ENCODE measurements at regions not wholly inside any gene's neighbourhood (a gene's known extent, or its start where the extent isn't known, plus 50 kb on each side); places are given as distances from the start of the nearest gene placed in this dataset.

DNA sequence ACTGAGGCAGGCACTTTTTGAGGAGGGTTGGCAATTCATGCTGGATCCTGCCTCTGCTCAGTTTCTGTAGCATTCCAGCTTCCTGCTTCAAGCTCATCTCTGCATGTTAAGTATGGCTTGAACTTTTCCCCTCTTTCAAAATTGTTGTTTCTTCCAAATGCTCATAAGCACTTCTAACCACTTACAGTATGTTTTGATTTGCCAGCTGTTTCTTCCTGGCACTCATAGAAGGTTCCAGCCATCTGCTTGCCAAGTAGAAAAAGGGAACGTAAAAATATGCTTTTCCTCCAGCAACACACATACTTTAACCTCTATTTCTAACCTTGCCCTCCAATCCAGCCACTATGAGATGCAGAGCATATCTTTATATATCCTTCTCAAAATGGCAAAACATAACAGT is 692.6 kb upstream of the COBL start:
- peak; percentile 0 for DNase-seq
- no peaks in the 10 kb centered on the region for H3K4me1 ChIP-seq (ENCODE audit: control insufficient read depth, insufficient read depth, low read depth, low read length)
- H2AFZ ChIP-seq (ENCODE audit: low read depth, low read length): no peak overlapping the region
- no peak overlapping the region for H3K9ac ChIP-seq (ENCODE audit: low read length)
- H2BK12ac ChIP-seq (ENCODE audit: low read length in 2 of 2): no peak overlapping the region
- no peak overlapping the region for H2BK5ac ChIP-seq (ENCODE audit: low read depth, low read length, poor library complexity, severe bottlenecking)
- no peak overlapping the region for H4K8ac ChIP-seq (ENCODE audit: low read length)
- no peak overlapping the region for H3K23ac ChIP-seq (ENCODE audit: low read length in 2 of 2)
- 50% methylated on average over 1 of the region's 1 CpG for WGBS
- H3K4ac ChIP-seq (ENCODE audit: low read depth in 1 of 2, low read length in 2 of 2): no peak overlapping the region
- no peak overlapping the region for H3K27ac ChIP-seq (ENCODE audit: low read length, poor library complexity, severe bottlenecking)
- H3K79me1 ChIP-seq (replicated peaks; ENCODE audit: low read length, poor library complexity, severe bottlenecking): no peaks in the 10 kb centered on the region
- no peak overlapping the region for H2BK15ac ChIP-seq (ENCODE audit: low read depth, poor library complexity, severe bottlenecking)
- no peak overlapping the region for H3K4me3 ChIP-seq (ENCODE audit: insufficient read depth in 1 of 2, low read depth in 1 of 2, low read length in 2 of 2)
- H3K4me2 ChIP-seq (ENCODE audit: low read length, poor library complexity, severe bottlenecking): no peak overlapping the region
- H3K27me3 ChIP-seq (ENCODE audit: control insufficient read depth in 1 of 2, insufficient read depth in 1 of 2, low read length in 2 of 2): no peaks in the 10 kb centered on the region
- H3K18ac ChIP-seq (ENCODE audit: low read depth in 1 of 2, low read length in 2 of 2): no peak overlapping the region
- no peak overlapping the region for H4K91ac ChIP-seq (ENCODE audit: low read length)
- H3K14ac ChIP-seq (ENCODE audit: low read length in 2 of 2): no peak overlapping the region
- no peak overlapping the region for H2BK120ac ChIP-seq (ENCODE audit: low read depth, low read length)
- no peak overlapping the region for H2AK5ac ChIP-seq (ENCODE audit: low read length, severe bottlenecking)
- H3K36me3 ChIP-seq (ENCODE audit: control insufficient read depth in 1 of 2, insufficient read depth in 2 of 2, low read depth in 1 of 2, low read length in 2 of 2): no peaks in the 10 kb centered on the region
- H3K9me3 ChIP-seq (ENCODE audit: control insufficient read depth, low read length): peaks cover 2% of the 10 kb centered on the region

- H4K91ac ChIP-seq (ENCODE audit: low read length): no peak overlapping the region
- 67% methylated on average over 1 of the region's 1 CpG for WGBS
- H3K4me1 ChIP-seq (ENCODE audit: control insufficient read depth, insufficient read depth, low read depth, low read length): no peaks in the 10 kb centered on the region
Observed at GRCh38 chr7:52006674-52007073, 690.1 kb upstream of the COBL start.

GRCh38 chr7:52005613-52006012 is 689.0 kb upstream of the COBL start:
- H2BK5ac ChIP-seq (ENCODE audit: low read depth, low read length, poor library complexity, severe bottlenecking): no peak overlapping the region
- H3K23ac ChIP-seq (ENCODE audit: low read length in 2 of 2): no peak overlapping the region
- DNase-seq: no peak
- H3K9ac ChIP-seq (ENCODE audit: low read length): no peak overlapping the region
- WGBS: 71% methylated on average over 3 of the region's 4 CpGs
- no peak overlapping the region for H4K8ac ChIP-seq (ENCODE audit: low read length)
- no peak overlapping the region for H3K4me3 ChIP-seq (ENCODE audit: insufficient read depth in 1 of 2, low read depth in 1 of 2, low read length in 2 of 2)
- no peak overlapping the region for H3K4ac ChIP-seq (ENCODE audit: low read depth in 1 of 2, low read length in 2 of 2)
- no peak overlapping the region for H3K14ac ChIP-seq (ENCODE audit: low read length in 2 of 2)
- no peak overlapping the region for H2AK5ac ChIP-seq (ENCODE audit: low read length, severe bottlenecking)
- no peak overlapping the region for H3K4me2 ChIP-seq (ENCODE audit: low read length, poor library complexity, severe bottlenecking)
- H2BK120ac ChIP-seq (ENCODE audit: low read depth, low read length): no peak overlapping the region
- H2BK15ac ChIP-seq (ENCODE audit: low read depth, poor library complexity, severe bottlenecking): no peak overlapping the region
- no peaks in the 10 kb centered on the region for H3K27me3 ChIP-seq (ENCODE audit: control insufficient read depth in 1 of 2, insufficient read depth in 1 of 2, low read length in 2 of 2)
- no peaks in the 10 kb centered on the region for H3K79me1 ChIP-seq (replicated peaks; ENCODE audit: low read length, poor library complexity, severe bottlenecking)
- no peaks in the 10 kb centered on the region for H3K36me3 ChIP-seq (ENCODE audit: control insufficient read depth in 1 of 2, insufficient read depth in 2 of 2, low read depth in 1 of 2, low read length in 2 of 2)
- H3K4me1 ChIP-seq (ENCODE audit: control insufficient read depth, insufficient read depth, low read depth, low read length): no peaks in the 10 kb centered on the region
- no peak overlapping the region for H3K27ac ChIP-seq (ENCODE audit: low read length, poor library complexity, severe bottlenecking)
- H2BK12ac ChIP-seq (ENCODE audit: low read length in 2 of 2): no peak overlapping the region
- peaks cover 2% of the 10 kb centered on the region for H3K9me3 ChIP-seq (ENCODE audit: control insufficient read depth, low read length)
- H4K91ac ChIP-seq (ENCODE audit: low read length): no peak overlapping the region
- no peak overlapping the region for H2AFZ ChIP-seq (ENCODE audit: low read depth, low read length)
- H3K18ac ChIP-seq (ENCODE audit: low read depth in 1 of 2, low read length in 2 of 2): no peak overlapping the region

More at GRCh38 chr7:52006674-52007073, 690.1 kb upstream of the COBL start:
- H2BK12ac ChIP-seq (ENCODE audit: low read length in 2 of 2): no peak overlapping the region
- H3K23ac ChIP-seq (ENCODE audit: low read length in 2 of 2): no peak overlapping the region
- no peak overlapping the region for H2BK120ac ChIP-seq (ENCODE audit: low read depth, low read length)
- DNase-seq: no peak
- no peak overlapping the region for H3K9ac ChIP-seq (ENCODE audit: low read length)
- H4K8ac ChIP-seq (ENCODE audit: low read length): no peak overlapping the region
- no peak overlapping the region for H3K4me2 ChIP-seq (ENCODE audit: low read length, poor library complexity, severe bottlenecking)
- H3K14ac ChIP-seq (ENCODE audit: low read length in 2 of 2): no peak overlapping the region
- H3K36me3 ChIP-seq (ENCODE audit: control insufficient read depth in 1 of 2, insufficient read depth in 2 of 2, low read depth in 1 of 2, low read length in 2 of 2): no peaks in the 10 kb centered on the region
- H3K4ac ChIP-seq (ENCODE audit: low read depth in 1 of 2, low read length in 2 of 2): no peak overlapping the region
- no peak overlapping the region for H3K18ac ChIP-seq (ENCODE audit: low read depth in 1 of 2, low read length in 2 of 2)
- no peaks in the 10 kb centered on the region for H3K27me3 ChIP-seq (ENCODE audit: control insufficient read depth in 1 of 2, insufficient read depth in 1 of 2, low read length in 2 of 2)
- no peak overlapping the region for H2AK5ac ChIP-seq (ENCODE audit: low read length, severe bottlenecking)
- no peak overlapping the region for H3K4me3 ChIP-seq (ENCODE audit: insufficient read depth in 1 of 2, low read depth in 1 of 2, low read length in 2 of 2)
- H2BK5ac ChIP-seq (ENCODE audit: low read depth, low read length, poor library complexity, severe bottlenecking): no peak overlapping the region
- no peak overlapping the region for H2BK15ac ChIP-seq (ENCODE audit: low read depth, poor library complexity, severe bottlenecking)
- no peak overlapping the region for H2AFZ ChIP-seq (ENCODE audit: low read depth, low read length)
- peaks cover 2% of the 10 kb centered on the region for H3K9me3 ChIP-seq (ENCODE audit: control insufficient read depth, low read length)
- no peaks in the 10 kb centered on the region for H3K79me1 ChIP-seq (replicated peaks; ENCODE audit: low read length, poor library complexity, severe bottlenecking)
- H3K27ac ChIP-seq (ENCODE audit: low read length, poor library complexity, severe bottlenecking): no peak overlapping the region

DNA sequence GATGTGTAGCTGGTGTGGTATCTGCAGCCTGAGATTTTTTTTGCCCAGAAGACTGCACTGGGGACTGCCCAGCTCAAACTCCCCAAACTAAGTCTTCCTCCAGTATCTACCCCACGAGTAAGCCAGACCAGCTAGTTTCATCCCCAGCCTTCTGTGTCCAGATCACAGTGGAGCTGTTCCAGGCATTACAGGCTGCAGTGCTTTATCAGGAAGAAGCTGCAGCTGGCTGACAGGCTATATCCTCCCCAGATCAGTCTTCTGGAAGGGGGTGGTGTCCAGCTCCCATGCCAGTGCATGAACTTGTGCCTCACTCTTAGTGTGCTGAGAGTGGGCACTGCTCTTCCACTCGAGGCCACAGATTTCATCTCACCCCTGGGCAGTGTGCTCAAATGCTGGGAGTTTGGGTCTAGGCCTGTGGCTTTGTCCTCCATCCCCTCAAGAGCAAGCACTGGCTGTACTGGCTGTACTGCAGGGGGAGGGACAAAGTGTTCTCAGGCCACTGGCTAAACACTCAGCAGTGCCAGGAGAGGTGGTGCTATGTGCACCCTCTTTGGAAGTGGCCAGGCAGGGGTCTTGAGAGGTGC is 679.1 kb upstream of the COBL start:
- H3K9me3 ChIP-seq (ENCODE audit: control insufficient read depth, low read length): peaks cover 8% of the 10 kb centered on the region
- no peaks in the 10 kb centered on the region for H3K79me1 ChIP-seq (replicated peaks; ENCODE audit: low read length, poor library complexity, severe bottlenecking)
- no peak overlapping the region for H2BK120ac ChIP-seq (ENCODE audit: low read depth, low read length)
- no peak overlapping the region for H2AFZ ChIP-seq (ENCODE audit: low read depth, low read length)
- H2AK5ac ChIP-seq (ENCODE audit: low read length, severe bottlenecking): no peak overlapping the region
- H4K91ac ChIP-seq (ENCODE audit: low read length): no peak overlapping the region
- no peak overlapping the region for H3K23ac ChIP-seq (ENCODE audit: low read length in 2 of 2)
- H3K27ac ChIP-seq (ENCODE audit: low read length, poor library complexity, severe bottlenecking): no peak overlapping the region
- no peaks in the 10 kb centered on the region for H3K4me1 ChIP-seq (ENCODE audit: control insufficient read depth, insufficient read depth, low read depth, low read length)
- DNase-seq: no peak
- 47% methylated on average over 2 of the region's 2 CpGs for WGBS
- H4K8ac ChIP-seq (ENCODE audit: low read length): no peak overlapping the region
- no peak overlapping the region for H3K18ac ChIP-seq (ENCODE audit: low read depth in 1 of 2, low read length in 2 of 2)
- H2BK15ac ChIP-seq (ENCODE audit: low read depth, poor library complexity, severe bottlenecking): no peak overlapping the region
- no peak overlapping the region for H3K4me2 ChIP-seq (ENCODE audit: low read length, poor library complexity, severe bottlenecking)
- H2BK12ac ChIP-seq (ENCODE audit: low read length in 2 of 2): no peak overlapping the region
- no peak overlapping the region for H3K9ac ChIP-seq (ENCODE audit: low read length)
- H3K36me3 ChIP-seq (ENCODE audit: control insufficient read depth in 1 of 2, insufficient read depth in 2 of 2, low read depth in 1 of 2, low read length in 2 of 2): no peaks in the 10 kb centered on the region
- H3K27me3 ChIP-seq (ENCODE audit: control insufficient read depth in 1 of 2, insufficient read depth in 1 of 2, low read length in 2 of 2): no peaks in the 10 kb centered on the region
- no peak overlapping the region for H3K4ac ChIP-seq (ENCODE audit: low read depth in 1 of 2, low read length in 2 of 2)
- H3K4me3 ChIP-seq (ENCODE audit: insufficient read depth in 1 of 2, low read depth in 1 of 2, low read length in 2 of 2): no peak overlapping the region
- no peak overlapping the region for H2BK5ac ChIP-seq (ENCODE audit: low read depth, low read length, poor library complexity, severe bottlenecking)
- no peak overlapping the region for H3K14ac ChIP-seq (ENCODE audit: low read length in 2 of 2)

Data from mesenchymal stem cell (in vitro differentiated cells and primary cell).